ENCODE measurements at regions not wholly inside any gene's neighbourhood (a gene's known extent, or its start where the extent isn't known, plus 50 kb on each side); places are given as distances from the start of the nearest gene placed in this dataset.

DNA sequence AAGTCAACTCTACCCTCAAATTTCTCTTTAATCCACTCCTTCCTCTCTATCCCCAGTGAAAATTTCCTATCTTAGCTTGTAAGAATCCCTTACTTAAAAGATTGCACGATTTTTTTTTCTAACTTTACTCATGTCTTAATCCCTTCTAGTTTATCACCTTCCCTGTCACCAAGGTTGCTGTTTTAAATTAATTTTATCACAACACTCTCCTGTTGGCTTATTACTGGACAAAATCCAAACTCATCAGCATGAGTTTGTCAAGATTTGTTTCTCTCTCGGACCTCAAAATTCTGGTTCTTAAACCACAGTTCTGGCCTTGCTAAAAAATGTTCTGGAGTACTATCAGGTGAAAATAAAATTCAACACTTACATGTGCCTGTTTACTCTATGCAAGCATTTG is 959.1 kb upstream of the SLC10A2 start:
- H3K27ac ChIP-seq (replicated peaks in 1 of 4), result no peak overlapping the region
- WGBS, result 51% methylated on average over 2 of the region's 2 CpGs
- H3K4me1 ChIP-seq, result peaks cover 0 to 8% (median 0%) of the 10 kb centered on the region in 4 donors
- H3K9me3 ChIP-seq, result no peaks in the 10 kb centered on the region
- no peak overlapping the region for H3K4me3 ChIP-seq
- intact Hi-C loops (cut with DNase I), result no loop called here
- no peaks in the 10 kb centered on the region for H3K27me3 ChIP-seq
- no peaks in the 10 kb centered on the region for H3K36me3 ChIP-seq
- TF ChIP-seq CTCF (IDR thresholded peaks at IDR 0.05), result no peak
- no peak for TF ChIP-seq POLR2A (IDR thresholded peaks at IDR 0.05; ENCODE audit: low read depth)
- TF ChIP-seq EP300 (IDR thresholded peaks at IDR 0.05), result no peak
- TF ChIP-seq POLR2AphosphoS5 (IDR thresholded peaks at IDR 0.05), result no peak
- no peak for DNase-seq (ENCODE audit: extremely low spot score)

GRCh38 chr13:104024416-104025170 is 958.4 kb upstream of the SLC10A2 start:
- Histone ChIP-seq H3K9me3 (no peaks in the 10 kb centered on the region), H3K4me1 (peaks cover 0 to 8% (median 0%) of the 10 kb centered on the region in 4 donors), H3K36me3 (no peaks in the 10 kb centered on the region), H3K27ac (replicated peaks in 1 of 4) (no peak overlapping the region), H3K4me3 (no peak overlapping the region), H3K27me3 (no peaks in the 10 kb centered on the region)
- no peak for TF ChIP-seq POLR2AphosphoS5 (IDR thresholded peaks at IDR 0.05)
- no peak for TF ChIP-seq EP300 (IDR thresholded peaks at IDR 0.05)
- no peak for TF ChIP-seq CTCF (IDR thresholded peaks at IDR 0.05)
- intact Hi-C loops (cut with DNase I), result no loop called here
- WGBS, result 59% methylated on average over 4 of the region's 4 CpGs
- no peak for DNase-seq (ENCODE audit: extremely low spot score)

- 95% methylated on average over 4 of the region's 4 CpGs for WGBS
- peaks cover 0 to 8% (median 0%) of the 10 kb centered on the region in 4 donors for H3K4me1 ChIP-seq
- no peak overlapping the region for H3K27ac ChIP-seq (replicated peaks in 1 of 4)
- no peak for TF ChIP-seq EP300 (IDR thresholded peaks at IDR 0.05)
- no peak for TF ChIP-seq CTCF (IDR thresholded peaks at IDR 0.05)
- TF ChIP-seq POLR2AphosphoS5 (IDR thresholded peaks at IDR 0.05), result no peak
- no peak for TF ChIP-seq POLR2A (IDR thresholded peaks at IDR 0.05; ENCODE audit: low read depth)
- intact Hi-C loops (cut with DNase I), result no loop called here
- no peaks in the 10 kb centered on the region for H3K9me3 ChIP-seq
- DNase-seq (ENCODE audit: extremely low spot score), result no peak
- H3K27me3 ChIP-seq, result no peaks in the 10 kb centered on the region
- H3K36me3 ChIP-seq, result no peaks in the 10 kb centered on the region
- no peak overlapping the region for H3K4me3 ChIP-seq
Measured at GRCh38 chr13:104021806-104022397, 955.7 kb upstream of the SLC10A2 start.

DNA sequence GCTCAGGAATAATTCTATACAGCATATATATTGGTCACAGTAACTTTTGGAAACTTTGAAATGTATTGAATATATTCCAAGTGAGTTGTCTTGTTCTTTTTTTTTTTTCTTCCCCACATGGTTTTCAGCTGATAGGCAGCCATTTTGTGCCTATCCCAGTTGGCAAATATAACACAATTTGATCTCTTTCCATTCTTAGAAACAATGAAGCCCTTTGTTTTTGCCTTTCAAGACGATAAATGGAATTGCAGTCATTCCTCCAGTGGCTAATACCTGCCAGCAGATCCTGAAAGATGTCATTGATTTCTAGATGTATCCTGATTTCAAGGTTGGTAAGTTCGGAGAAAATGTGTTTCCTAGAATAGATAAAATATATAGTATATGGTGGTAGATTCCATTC is 951.1 kb upstream of the SLC10A2 start:
- no peaks in the 10 kb centered on the region for H3K27me3 ChIP-seq
- no peaks in the 10 kb centered on the region for H3K36me3 ChIP-seq
- H3K9me3 ChIP-seq, result no peaks in the 10 kb centered on the region
- DNase-seq (ENCODE audit: extremely low spot score), result no peak
- intact Hi-C loops (cut with DNase I), result no loop called here
- 84% methylated on average over 2 of the region's 2 CpGs for WGBS
- H3K4me3 ChIP-seq, result no peak overlapping the region
- H3K4me1 ChIP-seq, result no peaks in the 10 kb centered on the region
- no peak overlapping the region for H3K27ac ChIP-seq (replicated peaks in 1 of 4)
- TF ChIP-seq CTCF (IDR thresholded peaks at IDR 0.05) (no peak), POLR2AphosphoS5 (IDR thresholded peaks at IDR 0.05) (no peak), EP300 (IDR thresholded peaks at IDR 0.05) (no peak), POLR2A (IDR thresholded peaks at IDR 0.05; ENCODE audit: low read depth) (no peak)

All from esophagus muscularis mucosa (tissue), 4 donors.